ENCODE measurements at regions not wholly inside any gene's neighbourhood (a gene's known extent, or its start where the extent isn't known, plus 50 kb on each side); places are given as distances from the start of the nearest gene placed in this dataset.

DNA sequence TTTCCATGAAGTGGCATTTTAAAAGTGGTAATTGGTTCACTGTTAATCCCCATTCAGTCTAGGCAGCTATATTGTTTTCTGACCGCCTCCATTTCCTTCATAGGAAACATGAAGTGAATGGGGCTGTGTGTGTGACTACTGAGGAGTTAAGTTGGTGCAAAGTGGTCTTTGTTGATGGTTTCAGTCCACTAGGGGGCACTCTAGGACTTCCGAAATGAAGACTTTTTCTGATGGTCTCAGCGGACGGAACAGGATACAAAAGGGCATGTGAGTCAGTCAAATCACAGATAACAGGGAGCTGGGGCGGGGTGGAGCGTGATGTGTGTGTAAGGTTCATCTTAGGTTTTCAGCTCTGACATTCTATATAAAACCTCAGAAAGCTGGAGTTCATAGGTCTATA is 240.1 kb upstream of the OR4E1 start:
- no peak for TF ChIP-seq YY1 (IDR thresholded peaks at IDR 0.05)
- TF ChIP-seq, protein P1, sequence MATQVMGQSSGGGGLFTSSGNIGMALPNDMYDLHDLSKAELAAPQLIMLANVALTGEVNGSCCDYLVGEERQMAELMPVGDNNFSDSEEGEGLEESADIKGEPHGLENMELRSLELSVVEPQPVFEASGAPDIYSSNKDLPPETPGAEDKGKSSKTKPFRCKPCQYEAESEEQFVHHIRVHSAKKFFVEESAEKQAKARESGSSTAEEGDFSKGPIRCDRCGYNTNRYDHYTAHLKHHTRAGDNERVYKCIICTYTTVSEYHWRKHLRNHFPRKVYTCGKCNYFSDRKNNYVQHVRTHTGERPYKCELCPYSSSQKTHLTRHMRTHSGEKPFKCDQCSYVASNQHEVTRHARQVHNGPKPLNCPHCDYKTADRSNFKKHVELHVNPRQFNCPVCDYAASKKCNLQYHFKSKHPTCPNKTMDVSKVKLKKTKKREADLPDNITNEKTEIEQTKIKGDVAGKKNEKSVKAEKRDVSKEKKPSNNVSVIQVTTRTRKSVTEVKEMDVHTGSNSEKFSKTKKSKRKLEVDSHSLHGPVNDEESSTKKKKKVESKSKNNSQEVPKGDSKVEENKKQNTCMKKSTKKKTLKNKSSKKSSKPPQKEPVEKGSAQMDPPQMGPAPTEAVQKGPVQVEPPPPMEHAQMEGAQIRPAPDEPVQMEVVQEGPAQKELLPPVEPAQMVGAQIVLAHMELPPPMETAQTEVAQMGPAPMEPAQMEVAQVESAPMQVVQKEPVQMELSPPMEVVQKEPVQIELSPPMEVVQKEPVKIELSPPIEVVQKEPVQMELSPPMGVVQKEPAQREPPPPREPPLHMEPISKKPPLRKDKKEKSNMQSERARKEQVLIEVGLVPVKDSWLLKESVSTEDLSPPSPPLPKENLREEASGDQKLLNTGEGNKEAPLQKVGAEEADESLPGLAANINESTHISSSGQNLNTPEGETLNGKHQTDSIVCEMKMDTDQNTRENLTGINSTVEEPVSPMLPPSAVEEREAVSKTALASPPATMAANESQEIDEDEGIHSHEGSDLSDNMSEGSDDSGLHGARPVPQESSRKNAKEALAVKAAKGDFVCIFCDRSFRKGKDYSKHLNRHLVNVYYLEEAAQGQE (IDR thresholded peaks at IDR 0.05) = no peak
- TF ChIP-seq, protein P2, sequence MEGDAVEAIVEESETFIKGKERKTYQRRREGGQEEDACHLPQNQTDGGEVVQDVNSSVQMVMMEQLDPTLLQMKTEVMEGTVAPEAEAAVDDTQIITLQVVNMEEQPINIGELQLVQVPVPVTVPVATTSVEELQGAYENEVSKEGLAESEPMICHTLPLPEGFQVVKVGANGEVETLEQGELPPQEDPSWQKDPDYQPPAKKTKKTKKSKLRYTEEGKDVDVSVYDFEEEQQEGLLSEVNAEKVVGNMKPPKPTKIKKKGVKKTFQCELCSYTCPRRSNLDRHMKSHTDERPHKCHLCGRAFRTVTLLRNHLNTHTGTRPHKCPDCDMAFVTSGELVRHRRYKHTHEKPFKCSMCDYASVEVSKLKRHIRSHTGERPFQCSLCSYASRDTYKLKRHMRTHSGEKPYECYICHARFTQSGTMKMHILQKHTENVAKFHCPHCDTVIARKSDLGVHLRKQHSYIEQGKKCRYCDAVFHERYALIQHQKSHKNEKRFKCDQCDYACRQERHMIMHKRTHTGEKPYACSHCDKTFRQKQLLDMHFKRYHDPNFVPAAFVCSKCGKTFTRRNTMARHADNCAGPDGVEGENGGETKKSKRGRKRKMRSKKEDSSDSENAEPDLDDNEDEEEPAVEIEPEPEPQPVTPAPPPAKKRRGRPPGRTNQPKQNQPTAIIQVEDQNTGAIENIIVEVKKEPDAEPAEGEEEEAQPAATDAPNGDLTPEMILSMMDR (IDR thresholded peaks at IDR 0.05; ENCODE audit: low read depth, low read length, missing input control) = peak; percentile 55

All from liver (tissue), 2 donors.